ENCODE measurements at regions not wholly inside any gene's neighbourhood (a gene's known extent, or its start where the extent isn't known, plus 50 kb on each side); places are given as distances from the start of the nearest gene placed in this dataset.

DNA sequence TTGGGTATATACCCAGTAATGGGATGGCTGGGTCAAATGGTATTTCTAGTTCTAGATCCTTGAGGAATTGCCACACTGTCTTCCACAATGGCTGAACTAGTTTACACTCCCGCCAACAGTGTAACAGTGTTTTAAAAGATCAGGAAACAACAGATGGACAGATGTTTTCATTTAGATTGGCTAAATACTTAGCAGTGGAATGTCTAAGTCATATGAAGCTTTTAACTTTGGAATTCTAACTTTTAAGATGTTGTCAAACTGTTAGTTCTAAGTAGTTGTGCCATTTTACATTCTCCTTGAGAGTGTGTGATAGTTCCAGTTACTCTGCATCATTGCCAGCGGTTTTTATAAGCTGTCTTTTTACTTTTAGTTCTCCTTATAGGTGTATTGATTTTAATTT, 688.8 kb downstream of the SEMA5A start:
- Mint-ChIP-seq H3K4me1 (no peaks in the 10 kb centered on the region), H3K36me3 (no peaks in the 10 kb centered on the region), H3K4me3 (no peak overlapping the region), H3K9me3 (peaks cover 4 to 37% (median 12%) of the 10 kb centered on the region in 6 donors), H3K27me3 (ENCODE audit: low read depth in 3 of 3) (peaks cover 0 to 1% (median 0%) of the 10 kb centered on the region in 3 donors), H3K27ac (no peak overlapping the region)
- no peak for DNase-seq

- H3K9me3 Mint-ChIP-seq = peaks cover 5 to 30% (median 11%) of the 10 kb centered on the region in 6 donors
Measured at GRCh38 chr5:8861764-8862163, 684.1 kb downstream of the SEMA5A start.

GRCh38 chr5:8864053-8864452, 681.8 kb downstream of the SEMA5A start:
- no peaks in the 10 kb centered on the region for H3K4me1 Mint-ChIP-seq
- peaks cover 0 to 2% (median 0%) of the 10 kb centered on the region in 3 donors for H3K27me3 Mint-ChIP-seq (ENCODE audit: low read depth in 3 of 3)
- H3K27ac Mint-ChIP-seq = no peak overlapping the region
- peaks cover 5 to 32% (median 7%) of the 10 kb centered on the region in 6 donors for H3K9me3 Mint-ChIP-seq
- H3K36me3 Mint-ChIP-seq = no peaks in the 10 kb centered on the region
- no peak for DNase-seq
- H3K4me3 Mint-ChIP-seq = no peak overlapping the region

More at GRCh38 chr5:8861764-8862163, 684.1 kb downstream of the SEMA5A start:
- no peak for DNase-seq
- no peaks in the 10 kb centered on the region for H3K36me3 Mint-ChIP-seq
- H3K27me3 Mint-ChIP-seq (ENCODE audit: low read depth in 3 of 3) = peaks cover 0 to 2% (median 0%) of the 10 kb centered on the region in 3 donors
- no peak overlapping the region for H3K4me3 Mint-ChIP-seq
- H3K4me1 Mint-ChIP-seq = no peaks in the 10 kb centered on the region
- no peak overlapping the region for H3K27ac Mint-ChIP-seq

- Mint-ChIP-seq H3K9me3 (peaks cover 5 to 26% (median 6%) of the 10 kb centered on the region in 6 donors), H3K27ac (no peak overlapping the region), H3K27me3 (ENCODE audit: low read depth in 3 of 3) (peaks cover 0 to 2% (median 0%) of the 10 kb centered on the region in 3 donors), H3K4me3 (no peak overlapping the region), H3K4me1 (no peaks in the 10 kb centered on the region), H3K36me3 (no peaks in the 10 kb centered on the region)
- no peak for DNase-seq
Measured at GRCh38 chr5:8865266-8865665, 680.6 kb downstream of the SEMA5A start.

GRCh38 chr5:8865686-8866374, 680.0 kb downstream of the SEMA5A start:
- Mint-ChIP-seq H3K36me3 (no peaks in the 10 kb centered on the region), H3K27ac (no peak overlapping the region), H3K9me3 (peaks cover 5 to 30% (median 6%) of the 10 kb centered on the region in 6 donors), H3K4me1 (no peaks in the 10 kb centered on the region), H3K27me3 (ENCODE audit: low read depth in 3 of 3) (peaks cover 0 to 2% (median 0%) of the 10 kb centered on the region in 3 donors), H3K4me3 (no peak overlapping the region)
- DNase-seq = no peak

DNA sequence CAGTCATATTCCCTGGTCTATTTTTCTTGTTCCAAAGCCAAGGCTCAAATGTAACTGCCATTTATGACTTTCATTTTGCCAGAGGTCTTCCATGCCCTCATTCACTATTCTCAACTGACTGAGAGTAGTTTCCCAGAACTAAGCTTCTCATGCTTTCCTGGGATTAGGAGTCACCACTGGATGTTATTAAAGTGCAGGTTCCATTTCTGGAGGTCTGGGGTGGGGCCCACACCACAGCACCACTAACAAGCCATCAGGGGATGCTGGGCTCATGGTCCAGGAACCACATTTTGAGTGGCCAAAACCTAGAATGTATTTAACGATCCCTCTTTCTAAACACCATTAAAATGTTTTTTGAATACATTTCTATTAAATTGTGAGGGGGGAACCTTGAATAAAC, 677.6 kb downstream of the SEMA5A start:
- no peaks in the 10 kb centered on the region for H3K4me1 Mint-ChIP-seq
- no peak overlapping the region for H3K27ac Mint-ChIP-seq
- H3K36me3 Mint-ChIP-seq = no peaks in the 10 kb centered on the region
- H3K4me3 Mint-ChIP-seq = no peak overlapping the region
- H3K27me3 Mint-ChIP-seq (ENCODE audit: low read depth in 3 of 3) = no peaks in the 10 kb centered on the region
- peaks cover 0 to 45% (median 6%) of the 10 kb centered on the region in 6 donors for H3K9me3 Mint-ChIP-seq
- no peak for DNase-seq

DNA sequence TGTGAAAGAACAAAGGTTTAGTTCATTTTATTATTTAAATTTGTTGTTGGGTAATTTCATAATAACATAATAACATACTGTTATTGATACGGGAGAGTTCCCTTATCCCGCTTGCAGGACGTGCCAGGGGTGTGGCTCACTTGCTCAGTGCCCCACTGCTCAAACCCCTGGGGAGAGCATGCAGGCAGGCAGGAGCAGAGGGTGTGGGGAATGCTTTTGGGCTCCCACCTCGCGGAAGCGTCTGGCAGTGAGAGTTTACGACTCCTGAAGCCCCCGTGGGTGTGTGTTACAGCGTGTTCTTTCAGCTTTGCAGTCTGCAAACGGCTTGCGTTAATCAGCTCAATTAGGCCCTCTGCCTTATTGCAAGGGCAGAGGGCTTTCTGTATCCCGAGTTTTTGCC, 675.9 kb downstream of the SEMA5A start:
- no peak overlapping the region for H3K27ac Mint-ChIP-seq
- H3K9me3 Mint-ChIP-seq = peaks cover 0 to 40% (median 7%) of the 10 kb centered on the region in 6 donors
- no peak for DNase-seq

GRCh38 chr5:8870349-8870958, 675.4 kb downstream of the SEMA5A start:
- Mint-ChIP-seq H3K9me3 (peaks cover 0 to 37% (median 6%) of the 10 kb centered on the region in 6 donors), H3K4me3 (no peak overlapping the region), H3K36me3 (no peaks in the 10 kb centered on the region), H3K4me1 (no peaks in the 10 kb centered on the region), H3K27me3 (ENCODE audit: low read depth in 3 of 3) (no peaks in the 10 kb centered on the region), H3K27ac (no peak overlapping the region)
- DNase-seq = no peak

More for the DNA sequence above, 675.9 kb downstream of the SEMA5A start:
- Mint-ChIP-seq H3K27me3 (ENCODE audit: low read depth in 3 of 3) (no peaks in the 10 kb centered on the region), H3K36me3 (no peaks in the 10 kb centered on the region), H3K4me3 (no peak overlapping the region), H3K4me1 (no peaks in the 10 kb centered on the region)

DNA sequence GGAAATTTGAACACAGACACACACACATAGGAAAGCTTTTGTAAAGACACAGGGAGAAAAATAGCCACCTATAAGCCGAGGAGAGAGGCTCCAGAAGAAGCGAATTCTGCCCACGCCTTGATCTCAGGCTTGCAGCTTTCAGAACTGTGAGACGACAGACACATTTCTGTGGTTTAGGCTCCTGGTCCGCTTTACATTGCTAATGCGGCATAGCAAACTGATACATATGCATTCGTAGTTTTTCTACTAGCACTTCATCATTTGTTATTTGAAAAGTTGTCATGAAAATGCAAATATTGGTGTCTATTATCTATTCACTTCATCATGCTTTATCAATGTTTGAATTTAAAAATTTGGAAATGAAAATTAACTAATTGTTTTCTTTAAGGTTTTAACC, 674.9 kb downstream of the SEMA5A start:
- no peak for DNase-seq
- no peaks in the 10 kb centered on the region for H3K4me1 Mint-ChIP-seq

DNA sequence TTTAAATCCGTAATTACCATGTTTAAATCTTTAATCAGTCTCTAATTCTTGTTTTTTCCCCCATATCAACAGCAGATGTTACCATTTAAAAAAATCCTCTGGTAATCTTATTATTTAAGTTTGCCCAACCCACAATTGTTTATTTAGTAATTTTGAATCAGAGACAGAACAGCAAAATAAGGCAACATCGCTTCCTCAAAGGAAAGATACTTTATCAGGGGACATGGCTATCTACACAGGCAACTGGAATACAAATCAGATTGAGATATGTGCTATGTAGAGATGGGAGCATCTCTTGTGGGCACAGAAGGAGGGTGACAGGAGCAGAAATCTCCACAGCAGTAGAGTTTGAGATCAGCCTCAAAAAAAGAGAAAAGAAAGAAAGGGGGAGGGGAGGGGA, 674.4 kb downstream of the SEMA5A start:
- DNase-seq = no peak
- no peaks in the 10 kb centered on the region for H3K4me1 Mint-ChIP-seq
- H3K9me3 Mint-ChIP-seq = peaks cover 0 to 38% (median 7%) of the 10 kb centered on the region in 6 donors
- H3K36me3 Mint-ChIP-seq = no peaks in the 10 kb centered on the region
- H3K27me3 Mint-ChIP-seq (ENCODE audit: low read depth in 3 of 3) = no peaks in the 10 kb centered on the region
- no peak overlapping the region for H3K4me3 Mint-ChIP-seq
- H3K27ac Mint-ChIP-seq = no peak overlapping the region

More for the DNA sequence above, 674.9 kb downstream of the SEMA5A start:
- no peaks in the 10 kb centered on the region for H3K27me3 Mint-ChIP-seq (ENCODE audit: low read depth in 3 of 3)
- H3K9me3 Mint-ChIP-seq = peaks cover 0 to 38% (median 6%) of the 10 kb centered on the region in 6 donors
- H3K4me3 Mint-ChIP-seq = no peak overlapping the region
- H3K36me3 Mint-ChIP-seq = no peaks in the 10 kb centered on the region
- no peak overlapping the region for H3K27ac Mint-ChIP-seq

GRCh38 chr5:8875722-8876121, 670.2 kb downstream of the SEMA5A start:
- Mint-ChIP-seq H3K4me3 (no peak overlapping the region), H3K27ac (no peak overlapping the region), H3K4me1 (no peaks in the 10 kb centered on the region), H3K27me3 (ENCODE audit: low read depth in 3 of 3) (no peaks in the 10 kb centered on the region), H3K9me3 (peaks cover 3 to 33% (median 8%) of the 10 kb centered on the region in 6 donors), H3K36me3 (no peaks in the 10 kb centered on the region)
- DNase-seq = no peak

- H3K27ac Mint-ChIP-seq = no peak overlapping the region
- peaks cover 5 to 44% (median 10%) of the 10 kb centered on the region in 6 donors for H3K9me3 Mint-ChIP-seq
- H3K36me3 Mint-ChIP-seq = no peaks in the 10 kb centered on the region
- no peak overlapping the region for H3K4me3 Mint-ChIP-seq
- DNase-seq = no peak
- H3K27me3 Mint-ChIP-seq (ENCODE audit: low read depth in 3 of 3) = no peaks in the 10 kb centered on the region
- H3K4me1 Mint-ChIP-seq = no peaks in the 10 kb centered on the region
Measured at GRCh38 chr5:8879248-8879647, 666.6 kb downstream of the SEMA5A start.

GRCh38 chr5:8884029-8884428, 661.8 kb downstream of the SEMA5A start:
- Mint-ChIP-seq H3K27me3 (ENCODE audit: low read depth in 3 of 3) (no peaks in the 10 kb centered on the region), H3K4me3 (no peak overlapping the region), H3K9me3 (peaks cover 2 to 25% (median 9%) of the 10 kb centered on the region in 6 donors)

GRCh38 chr5:8892926-8893325, 652.9 kb downstream of the SEMA5A start:
- DNase-seq = no peak
- no peaks in the 10 kb centered on the region for H3K36me3 Mint-ChIP-seq
- H3K4me3 Mint-ChIP-seq = no peak overlapping the region
- H3K27ac Mint-ChIP-seq = no peak overlapping the region
- H3K27me3 Mint-ChIP-seq (ENCODE audit: low read depth in 3 of 3) = no peaks in the 10 kb centered on the region
- H3K9me3 Mint-ChIP-seq = peaks cover 0 to 40% (median 10%) of the 10 kb centered on the region in 6 donors
- no peaks in the 10 kb centered on the region for H3K4me1 Mint-ChIP-seq

More at GRCh38 chr5:8884029-8884428, 661.8 kb downstream of the SEMA5A start:
- no peak for DNase-seq
- no peak overlapping the region for H3K27ac Mint-ChIP-seq
- H3K36me3 Mint-ChIP-seq = no peaks in the 10 kb centered on the region
- H3K4me1 Mint-ChIP-seq = no peaks in the 10 kb centered on the region
